Natural killer cell (primary cell): ENCODE measurements at regions not wholly inside any gene's neighbourhood (a gene's known extent, or its start where the extent isn't known, plus 50 kb on each side); places are given as distances from the start of the nearest gene placed in this dataset.
"Not testable (repeated sequence)": the region's sequence is repeated elsewhere in the genome, so short reads cannot be mapped to it uniquely, and the experiment has no call there.

Source experiments
- ATAC-seq, 3 donors: fragments of 150-1000 bp in 2 of 3; fragments of 200-7000 bp in 1 of 3; cut with Tn5 transposase; 1 replicate in 1 of 3; 2 replicates in 2 of 3; pipeline ENCODE4 v1.10.0; 2021; ENCODE audit warnings: mild to moderate bottlenecking in 2 of 3, moderate library complexity in 2 of 3
- DNase-seq, 2 donors: peaks; one replicate each; pipeline versions ENCODE4 v3.0.0 to v3.0.0-alpha.2; 2013 to 2021; ENCODE audit warnings: mixed read lengths in 1 of 2
- H3K27ac ChIP-seq: one replicate; pipeline ENCODE4 v1.5.1; 2013; ENCODE audit warnings: mild to moderate bottlenecking, low read length
- H3K27me3 ChIP-seq: one replicate; pipeline ENCODE4 v1.6.1; 2013; ENCODE audit warnings: low read length; ENCODE audit not compliant: control insufficient read depth, insufficient read depth
- H3K36me3 ChIP-seq: one replicate; pipeline ENCODE4 v1.6.1; 2013; ENCODE audit warnings: low read length; ENCODE audit not compliant: control insufficient read depth, insufficient read depth
- H3K4me1 ChIP-seq: one replicate; pipeline ENCODE4 v1.6.1; 2013; ENCODE audit warnings: low read length; ENCODE audit not compliant: control insufficient read depth, insufficient read depth
- H3K4me3 ChIP-seq: one replicate; pipeline ENCODE4 v1.5.1; 2013; ENCODE audit warnings: low read length
- H3K9me3 ChIP-seq: one replicate; pipeline ENCODE4 v1.6.1; 2013; ENCODE audit warnings: low read length; ENCODE audit not compliant: control insufficient read depth, insufficient read depth
- H3K27ac Mint-ChIP-seq, 2 donors: one replicate each; pipeline ENCODE4 v1.8.0; 2022; ENCODE audit warnings: mild to moderate bottlenecking in 2 of 2, mixed read lengths in 2 of 2, moderate library complexity in 1 of 2
- H3K27me3 Mint-ChIP-seq, 2 donors: one replicate each; pipeline ENCODE4 v1.8.0; 2022; ENCODE audit warnings: low read depth in 2 of 2, mixed read lengths in 2 of 2
- H3K36me3 Mint-ChIP-seq: one replicate; pipeline ENCODE4 v1.8.0; 2022; ENCODE audit warnings: mixed read lengths
- H3K4me1 Mint-ChIP-seq, 2 donors: one replicate each; pipeline ENCODE4 v1.8.0; 2022; ENCODE audit warnings: mixed read lengths in 2 of 2
- H3K4me3 Mint-ChIP-seq: one replicate; pipeline ENCODE4 v1.8.0; 2022; ENCODE audit warnings: mild to moderate bottlenecking, moderate library complexity, mixed read lengths
- H3K9me3 Mint-ChIP-seq, 2 donors: one replicate each; pipeline ENCODE4 v1.8.0; 2022; ENCODE audit warnings: mixed read lengths in 2 of 2
- WGBS: methylation state at CpG from one replicate; pipeline ENCODE4 v1.1.7; 2013; ENCODE audit warnings: missing lambda C conversion rate; ENCODE audit not compliant: insufficient coverage; 5-methylcytosine and 5-hydroxymethylcytosine counted together
- intact Hi-C: fragments of 100-400 bp; cut with micrococcal nuclease; formaldehyde crosslinking; loops from one replicate; pipeline ENCODE4 v1.14.2; 2022
- TF ChIP-seq, protein P1 (sequence below): fragments of 200-600 bp; IDR thresholded peaks from one replicate; pipeline ENCODE4 v1.8.0; 2022; ENCODE audit warnings: antibody characterized with exemption

DNA sequence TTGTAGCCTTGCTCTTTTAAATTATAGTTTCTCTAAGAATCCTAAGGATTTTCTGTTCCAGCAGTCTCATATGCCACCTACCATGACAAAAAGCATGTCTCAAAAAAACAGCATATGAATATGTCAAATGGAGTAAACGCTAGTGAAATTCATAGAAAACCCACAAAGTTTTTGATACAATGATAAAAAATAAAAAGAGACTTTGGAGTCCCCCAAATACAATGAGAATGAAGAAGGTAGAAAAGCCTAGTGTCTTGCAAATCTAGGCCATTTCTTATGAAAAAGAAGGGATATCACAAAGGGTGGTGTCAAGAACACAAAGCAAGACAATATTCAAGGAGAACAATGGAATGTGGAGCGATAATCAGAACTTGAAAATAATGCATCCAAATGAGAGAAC, 668.5 kb downstream of the PLOD2 start:
- peaks cover 5 to 16% of the 10 kb centered on the region in 2 donors for H3K9me3 Mint-ChIP-seq
- 82% methylated on average over 1 of the region's 2 CpGs for WGBS
- H3K4me3 ChIP-seq = no peak overlapping the region
- H3K4me1 Mint-ChIP-seq = no peaks in the 10 kb centered on the region
- H3K27me3 Mint-ChIP-seq = no peaks in the 10 kb centered on the region
- H3K9me3 ChIP-seq = peaks cover 3% of the 10 kb centered on the region
- DNase-seq (no peak), ATAC-seq (no peak)
- no peaks in the 10 kb centered on the region for H3K36me3 ChIP-seq
- no peak overlapping the region for H3K27ac ChIP-seq
- H3K27me3 ChIP-seq = no peaks in the 10 kb centered on the region
- no peaks in the 10 kb centered on the region for H3K36me3 Mint-ChIP-seq
- intact Hi-C loops = no loop called here
- no peak overlapping the region for H3K27ac Mint-ChIP-seq
- TF ChIP-seq, protein P1, sequence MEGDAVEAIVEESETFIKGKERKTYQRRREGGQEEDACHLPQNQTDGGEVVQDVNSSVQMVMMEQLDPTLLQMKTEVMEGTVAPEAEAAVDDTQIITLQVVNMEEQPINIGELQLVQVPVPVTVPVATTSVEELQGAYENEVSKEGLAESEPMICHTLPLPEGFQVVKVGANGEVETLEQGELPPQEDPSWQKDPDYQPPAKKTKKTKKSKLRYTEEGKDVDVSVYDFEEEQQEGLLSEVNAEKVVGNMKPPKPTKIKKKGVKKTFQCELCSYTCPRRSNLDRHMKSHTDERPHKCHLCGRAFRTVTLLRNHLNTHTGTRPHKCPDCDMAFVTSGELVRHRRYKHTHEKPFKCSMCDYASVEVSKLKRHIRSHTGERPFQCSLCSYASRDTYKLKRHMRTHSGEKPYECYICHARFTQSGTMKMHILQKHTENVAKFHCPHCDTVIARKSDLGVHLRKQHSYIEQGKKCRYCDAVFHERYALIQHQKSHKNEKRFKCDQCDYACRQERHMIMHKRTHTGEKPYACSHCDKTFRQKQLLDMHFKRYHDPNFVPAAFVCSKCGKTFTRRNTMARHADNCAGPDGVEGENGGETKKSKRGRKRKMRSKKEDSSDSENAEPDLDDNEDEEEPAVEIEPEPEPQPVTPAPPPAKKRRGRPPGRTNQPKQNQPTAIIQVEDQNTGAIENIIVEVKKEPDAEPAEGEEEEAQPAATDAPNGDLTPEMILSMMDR = no peak
- H3K4me3 Mint-ChIP-seq = no peak overlapping the region
- no peaks in the 10 kb centered on the region for H3K4me1 ChIP-seq

DNA sequence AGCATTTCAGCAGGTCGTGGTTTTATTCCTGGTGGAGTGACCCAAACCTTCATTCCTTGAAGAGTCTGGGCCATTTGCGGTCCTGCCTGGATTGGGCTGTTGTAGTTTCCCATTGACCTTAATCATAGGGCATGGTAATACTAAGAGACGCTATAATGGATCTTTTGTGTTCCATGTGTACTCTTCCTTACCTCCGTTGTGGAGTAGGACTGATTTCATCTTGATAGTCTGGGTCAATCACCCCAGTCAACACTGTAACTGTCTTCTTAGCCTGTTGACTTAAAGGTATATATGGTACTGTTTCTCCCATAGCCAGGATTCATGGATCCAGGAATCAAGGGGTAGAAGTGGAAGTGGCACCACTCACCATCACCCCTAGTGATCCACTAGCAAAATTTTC, 643.6 kb downstream of the PLOD2 start:
- H3K27ac ChIP-seq, H3K36me3 ChIP-seq, H3K36me3 Mint-ChIP-seq, H3K27me3 Mint-ChIP-seq, H3K9me3 ChIP-seq, H3K4me1 ChIP-seq, H3K27me3 ChIP-seq, H3K4me3 ChIP-seq, ATAC-seq, intact Hi-C loops, H3K4me1 Mint-ChIP-seq, H3K27ac Mint-ChIP-seq, H3K4me3 Mint-ChIP-seq, DNase-seq: not testable (repeated sequence)
- 80% methylated on average over 3 of the region's 4 CpGs for WGBS
- H3K9me3 Mint-ChIP-seq = peaks cover 15 to 16% of the 10 kb centered on the region in 2 donors

DNA sequence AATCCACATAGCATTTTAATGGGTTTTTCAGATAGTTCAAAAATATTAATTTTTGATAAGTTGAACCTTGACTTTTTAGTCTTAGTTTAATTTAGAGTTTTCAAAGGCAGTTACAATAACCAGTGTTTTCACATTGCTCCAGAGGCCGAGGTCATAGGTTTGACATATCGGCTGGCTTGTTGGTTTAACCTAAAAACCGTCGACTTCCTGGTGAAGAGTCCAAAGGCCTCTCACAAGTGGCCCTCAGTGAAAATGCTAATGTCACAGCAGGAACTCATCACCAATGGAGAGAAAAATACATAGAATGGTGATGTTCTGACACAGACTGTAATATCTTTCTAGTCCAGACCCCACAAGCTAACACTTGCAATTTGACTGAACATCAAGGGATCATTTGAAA, 642.3 kb downstream of the PLOD2 start:
- ATAC-seq (no peak), DNase-seq (no peak)
- intact Hi-C loops = no loop called here
- H3K27ac Mint-ChIP-seq = no peak overlapping the region
- TF ChIP-seq, protein P1 = no peak
- 75% methylated on average over 4 of the region's 4 CpGs for WGBS
- no peaks in the 10 kb centered on the region for H3K4me1 Mint-ChIP-seq
- Histone ChIP-seq H3K27ac (no peak overlapping the region), H3K36me3 (no peaks in the 10 kb centered on the region), H3K4me3 (no peak overlapping the region), H3K9me3 (peaks cover 9% of the 10 kb centered on the region), H3K27me3 (no peaks in the 10 kb centered on the region), H3K4me1 (no peaks in the 10 kb centered on the region)
- H3K36me3 Mint-ChIP-seq = peaks cover 8% of the 10 kb centered on the region
- peaks cover 16 to 17% of the 10 kb centered on the region in 2 donors for H3K9me3 Mint-ChIP-seq
- no peak overlapping the region for H3K4me3 Mint-ChIP-seq
- no peaks in the 10 kb centered on the region for H3K27me3 Mint-ChIP-seq

DNA sequence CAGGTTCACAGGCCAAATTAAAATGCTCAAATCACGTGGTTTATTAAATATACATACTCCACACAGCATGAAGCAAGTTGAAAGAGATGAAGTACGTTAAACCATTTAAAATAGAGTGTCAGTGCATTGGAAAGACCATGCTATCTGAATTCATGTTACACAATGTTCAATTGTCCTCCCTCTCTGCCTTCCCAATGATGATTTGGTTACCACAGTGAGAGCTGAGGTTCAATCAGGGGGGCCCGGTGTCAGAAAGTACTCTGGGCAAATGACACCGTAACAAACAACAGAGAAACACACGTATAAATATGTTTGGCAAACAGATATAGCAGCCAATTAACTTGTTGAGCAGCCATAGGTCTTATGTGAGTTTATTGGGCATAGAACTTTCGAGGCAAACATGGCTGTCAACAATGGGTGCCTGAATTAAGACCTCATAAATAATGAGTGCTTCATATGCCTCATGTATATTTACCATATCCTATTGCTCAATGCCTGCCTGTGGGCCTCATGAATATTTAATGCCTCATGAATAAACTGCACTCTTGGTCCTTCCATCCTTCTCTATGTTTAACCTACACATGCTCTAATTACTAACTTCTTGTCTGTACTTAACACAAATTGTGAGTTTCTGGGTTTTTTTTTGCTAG, 641.5 kb downstream of the PLOD2 start:
- intact Hi-C loops = no loop called here
- ATAC-seq (no peak), DNase-seq (no peak)
- Histone ChIP-seq H3K27ac (no peak overlapping the region), H3K36me3 (no peaks in the 10 kb centered on the region), H3K27me3 (no peaks in the 10 kb centered on the region), H3K4me1 (no peaks in the 10 kb centered on the region), H3K4me3 (no peak overlapping the region), H3K9me3 (peaks cover 9% of the 10 kb centered on the region)
- no peaks in the 10 kb centered on the region for H3K4me1 Mint-ChIP-seq
- peaks cover 14 to 16% of the 10 kb centered on the region in 2 donors for H3K9me3 Mint-ChIP-seq
- no peak overlapping the region for H3K27ac Mint-ChIP-seq
- 83% methylated on average over 5 of the region's 6 CpGs for WGBS
- H3K27me3 Mint-ChIP-seq = no peaks in the 10 kb centered on the region
- no peak overlapping the region for H3K4me3 Mint-ChIP-seq
- TF ChIP-seq, protein P1 = no peak
- peaks cover 6% of the 10 kb centered on the region for H3K36me3 Mint-ChIP-seq
